Pons (tissue), 1 donor: ENCODE measurements at regions not wholly inside any gene's neighbourhood (a gene's known extent, or its start where the extent isn't known, plus 50 kb on each side); places are given as distances from the start of the nearest gene placed in this dataset.
"Not testable (repeated sequence)": the region's sequence is repeated elsewhere in the genome, so short reads cannot be mapped to it uniquely, and the experiment has no call there.

Experiments
- DNase-seq: peaks from one replicate; pipeline ENCODE4 v3.0.0-alpha.2; 2016; ENCODE audit warnings: low spot score

DNA sequence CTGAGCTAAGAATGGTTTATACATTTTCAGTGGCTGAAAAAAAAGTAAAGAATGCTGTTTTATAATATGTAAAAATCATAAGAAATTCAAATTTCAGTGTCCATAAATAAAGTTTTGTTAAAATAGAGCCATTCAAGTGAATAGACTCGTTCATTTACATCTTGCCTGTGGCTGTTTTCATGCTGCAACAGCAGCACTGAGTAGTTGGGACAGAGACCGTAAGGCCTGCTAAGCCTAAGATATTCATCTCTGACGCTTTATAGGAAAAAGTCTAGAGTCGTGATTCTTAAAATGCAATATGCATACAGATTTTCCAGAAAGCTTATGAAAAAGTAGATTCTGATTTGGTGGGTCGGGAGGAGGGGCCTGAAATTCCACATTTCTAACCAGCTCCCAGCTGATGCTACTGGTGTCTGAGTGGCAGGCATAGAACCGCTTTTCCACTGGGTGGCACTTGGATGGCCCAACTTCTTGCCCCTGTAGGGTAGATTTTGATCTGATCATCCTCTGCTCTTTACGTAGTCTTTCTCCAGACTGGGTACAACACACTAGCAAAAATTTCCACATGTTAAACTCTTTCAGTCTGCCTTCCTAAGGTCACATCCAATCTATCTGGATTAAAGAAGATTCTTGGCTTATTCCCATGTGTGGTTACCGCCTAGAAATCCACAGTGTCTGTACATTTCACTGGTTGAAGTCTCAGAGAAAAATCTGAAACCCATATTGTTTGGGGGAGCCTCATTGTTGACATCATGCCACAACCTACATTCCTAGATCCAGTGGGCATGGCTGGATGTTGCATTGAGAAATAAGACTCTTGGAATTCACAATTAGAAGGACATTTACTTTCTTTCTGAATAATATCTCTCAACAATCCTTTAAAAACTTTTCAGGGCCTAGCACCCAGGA lies 151.2 kb downstream of the C12orf75 start:
- no peak for DNase-seq

DNA sequence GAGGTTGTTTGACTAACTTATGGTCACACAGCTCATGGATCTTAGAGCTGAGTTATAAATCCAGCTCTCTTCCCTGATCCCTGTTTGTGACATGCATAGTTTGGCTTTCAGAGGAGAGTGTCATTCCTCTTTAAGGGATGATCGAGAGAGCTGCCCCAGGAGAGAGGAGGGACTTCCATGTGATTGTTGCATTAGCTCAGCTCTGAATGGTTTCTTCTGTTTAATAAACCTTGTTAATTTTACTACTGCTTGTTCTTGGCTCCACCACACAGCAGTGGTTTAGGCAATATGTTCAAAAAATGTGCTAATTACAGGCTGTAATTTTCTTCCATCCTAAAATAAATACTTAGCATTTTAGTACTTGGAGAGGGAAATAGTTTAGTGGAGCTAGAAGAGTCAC lies 152.5 kb downstream of the C12orf75 start:
- no peak for DNase-seq

DNA sequence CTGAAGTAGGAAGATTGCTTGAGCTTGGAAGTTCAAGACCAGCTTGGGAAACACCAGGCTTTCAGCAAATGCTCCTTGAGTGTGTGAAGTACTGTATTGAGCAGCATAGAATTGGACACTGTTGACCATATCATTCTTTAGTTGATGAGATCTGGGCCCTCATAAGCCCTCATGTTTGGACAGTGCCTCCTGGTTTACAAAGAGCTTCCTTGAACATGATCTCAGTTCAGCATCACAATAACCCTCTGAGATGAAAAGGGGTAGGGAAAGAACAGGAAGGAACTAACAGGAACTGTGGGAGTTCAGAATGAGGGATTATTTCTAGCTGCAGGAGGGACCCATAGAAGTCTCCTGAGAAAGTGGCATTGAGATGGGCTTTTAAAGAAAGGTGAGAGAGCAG lies 153.2 kb downstream of the C12orf75 start:
- DNase-seq = no peak

GRCh38 chr12:105485321-105485910 lies 154.9 kb downstream of the C12orf75 start:
- peak; percentile 4 for DNase-seq

- no peak for DNase-seq
Observed at GRCh38 chr12:105485921-105486320, 155.4 kb downstream of the C12orf75 start.

GRCh38 chr12:105487963-105488362 lies 157.5 kb downstream of the C12orf75 start:
- no peak for DNase-seq

DNA sequence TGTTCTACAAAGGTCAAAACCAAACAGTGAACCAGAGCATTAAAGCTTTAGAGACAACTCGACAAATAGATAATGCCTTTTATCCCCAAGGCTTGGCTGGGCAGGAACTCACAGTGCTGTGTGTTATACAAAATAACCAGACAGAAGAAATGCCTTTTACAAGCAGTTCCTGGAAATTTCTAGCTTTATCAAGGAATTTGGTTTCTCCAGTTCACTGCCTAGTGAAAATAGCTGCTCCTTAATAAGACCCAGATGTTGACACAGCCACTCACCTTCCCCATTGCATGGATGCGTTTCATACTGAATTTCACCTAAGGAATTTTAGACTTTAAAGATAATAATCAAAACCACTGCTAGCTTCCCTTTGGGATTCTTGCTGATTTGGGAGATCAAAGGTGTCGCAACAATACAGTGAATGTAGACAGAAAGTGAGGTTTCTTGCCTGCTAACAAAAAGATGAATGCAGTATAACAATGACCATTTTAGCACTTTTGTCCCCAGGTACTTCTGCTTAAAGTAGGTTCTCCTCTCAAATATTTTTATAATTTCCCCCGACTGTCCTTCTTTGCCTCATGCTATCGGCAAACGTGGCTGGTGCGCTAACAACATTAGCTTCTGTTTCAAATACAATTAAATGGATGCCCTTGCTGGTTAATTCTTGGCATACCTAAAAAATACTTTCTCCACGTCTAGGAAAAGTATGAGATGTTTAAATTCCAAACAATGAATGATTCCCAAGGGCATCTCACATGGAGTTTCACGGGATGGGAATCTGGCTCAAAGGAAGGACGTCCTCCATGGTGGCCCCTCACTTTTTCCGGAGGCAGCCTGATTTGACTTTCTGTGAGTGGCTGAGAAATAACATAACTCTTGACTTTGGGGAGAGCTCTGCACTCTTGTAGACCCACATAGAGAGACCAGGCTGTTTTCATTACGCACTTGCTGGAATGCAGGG lies 162.4 kb downstream of the C12orf75 start:
- no peak for DNase-seq

- DNase-seq = no peak
Observed at GRCh38 chr12:105499205-105499604, 168.7 kb downstream of the C12orf75 start.

DNA sequence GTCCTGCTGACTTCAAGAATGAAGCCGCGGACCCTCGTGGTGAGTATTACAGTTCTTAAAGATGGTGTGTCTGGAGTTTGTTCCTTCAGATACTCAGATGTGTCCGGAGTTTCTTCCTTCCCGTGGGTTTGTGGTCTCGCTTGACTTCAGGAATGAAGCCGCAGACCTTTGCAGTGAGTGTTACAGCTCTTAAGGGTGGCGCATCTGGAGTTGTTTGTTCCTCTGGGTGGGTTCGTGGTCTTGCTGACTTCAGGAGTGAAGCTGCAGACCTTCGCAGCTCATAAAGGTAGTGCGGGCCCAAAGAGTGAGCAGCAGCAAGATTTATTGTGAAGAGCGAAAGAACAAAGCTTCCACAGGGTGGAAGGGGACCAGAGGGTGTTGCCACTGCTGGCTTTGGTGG lies 170.2 kb downstream of the C12orf75 start:
- DNase-seq = not testable (repeated sequence)

- DNase-seq = no peak
Observed at GRCh38 chr12:105502426-105502930, 172.0 kb downstream of the C12orf75 start.

GRCh38 chr12:105503619-105504018 lies 173.1 kb downstream of the C12orf75 start:
- DNase-seq = no peak

DNA sequence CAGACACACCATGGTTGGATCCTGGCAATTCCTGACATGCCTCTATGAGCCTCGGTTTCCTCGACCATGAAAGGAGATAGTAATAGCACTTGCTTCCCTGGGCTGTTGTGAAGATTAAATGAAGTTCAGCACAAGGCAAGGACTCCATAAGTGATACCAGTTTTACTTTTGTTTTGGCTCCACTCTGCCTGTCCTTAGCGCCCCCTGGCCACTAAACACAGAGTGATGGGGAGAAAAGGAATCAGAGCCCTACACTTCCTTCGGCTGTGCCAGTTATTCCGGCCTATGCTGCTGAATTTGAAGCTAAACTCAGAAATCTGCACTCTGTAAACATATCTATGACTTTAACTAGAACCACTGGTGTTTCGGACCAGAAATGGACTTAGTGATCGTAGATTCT lies 173.8 kb downstream of the C12orf75 start:
- no peak for DNase-seq

GRCh38 chr12:105506678-105507310 lies 176.3 kb downstream of the C12orf75 start:
- no peak for DNase-seq

DNA sequence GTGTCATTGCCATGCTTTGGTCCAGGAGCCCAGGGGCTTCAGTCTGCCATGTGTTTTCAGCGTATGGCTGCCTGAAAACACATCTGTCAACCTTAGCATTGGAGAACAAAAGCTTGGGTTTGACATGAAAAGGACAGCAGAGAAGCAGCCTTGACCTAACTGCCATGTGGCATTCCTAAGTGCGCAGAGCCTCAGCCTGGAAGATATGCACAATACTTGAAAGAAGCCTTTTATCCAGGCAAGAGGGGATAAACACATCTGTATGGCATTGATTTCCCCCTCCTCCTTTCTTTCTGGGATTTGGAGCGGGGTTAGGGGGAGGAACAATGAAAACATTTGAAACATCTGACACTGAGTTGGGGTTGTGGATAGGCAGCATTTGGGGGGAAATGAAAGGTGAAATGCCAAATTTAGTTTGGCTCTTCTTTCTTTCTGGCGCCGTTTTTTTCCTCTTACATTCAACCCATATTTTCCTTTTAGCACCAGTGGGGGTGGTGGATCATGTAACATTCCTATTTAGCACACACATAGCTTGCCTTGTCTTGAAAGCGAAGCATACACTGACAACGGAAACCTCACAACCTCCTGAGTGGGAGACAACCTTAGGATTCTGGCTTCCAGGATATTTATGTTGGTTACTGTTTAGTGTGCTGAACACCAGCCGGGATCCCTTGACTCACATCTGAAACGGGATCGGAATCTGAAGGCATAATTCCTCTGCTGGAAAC lies 177.0 kb downstream of the C12orf75 start:
- no peak for DNase-seq

GRCh38 chr12:105508096-105508495 lies 177.6 kb downstream of the C12orf75 start:
- DNase-seq = no peak

DNA sequence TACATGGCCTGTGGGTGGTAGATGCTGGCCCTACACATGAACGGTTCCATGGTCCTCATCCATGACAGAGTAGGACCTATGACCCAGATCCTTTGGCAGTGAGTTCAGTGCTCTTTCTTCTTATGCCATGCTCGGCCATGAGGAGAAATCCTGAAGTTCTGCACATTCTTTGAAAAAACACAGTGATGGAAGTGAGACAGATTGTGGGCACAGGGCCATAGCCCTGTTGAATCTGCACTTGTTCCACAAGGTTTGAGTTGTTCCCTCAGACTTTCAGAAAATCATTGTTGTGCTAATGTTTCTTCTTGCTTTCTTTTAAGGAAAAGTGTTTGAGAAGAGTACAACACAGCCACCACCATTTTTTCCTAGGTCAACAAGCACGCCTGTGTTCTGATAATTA lies 180.0 kb downstream of the C12orf75 start:
- DNase-seq = no peak

GRCh38 chr12:105512861-105513260 lies 182.4 kb downstream of the C12orf75 start:
- not testable (repeated sequence) for DNase-seq

GRCh38 chr12:105522166-105522825 lies 191.8 kb downstream of the C12orf75 start:
- DNase-seq = no peak

- DNase-seq = no peak
Observed at GRCh38 chr12:105523164-105524057, 192.9 kb downstream of the C12orf75 start.
